Cardiac muscle cell (in vitro differentiated cells and primary cell): ENCODE measurements at regions not wholly inside any gene's neighbourhood (a gene's known extent, or its start where the extent isn't known, plus 50 kb on each side); places are given as distances from the start of the nearest gene placed in this dataset.

Source experiments
- DNase-seq, 2 donors: peaks; one replicate each; pipeline versions ENCODE4 v3.0.0 to v3.0.0-alpha.2; 2010 to 2017; ENCODE audit warnings: low read depth in 1 of 2, low spot score in 1 of 2
- H3K27ac ChIP-seq: fragments of 200-600 bp; sonication (generic); 2 replicates; pipeline ENCODE4 v1.5.1; 2016
- H3K27me3 ChIP-seq: fragments of 200-600 bp; sonication (generic); 2 replicates; pipeline ENCODE4 v1.6.0; 2016; ENCODE audit warnings: control low read depth
- H3K36me3 ChIP-seq: fragments of 200-600 bp; sonication (generic); 2 replicates; pipeline ENCODE4 v1.5.1; 2016; ENCODE audit warnings: control low read depth
- H3K4me1 ChIP-seq: fragments of 200-600 bp; sonication (generic); 2 replicates; pipeline ENCODE4 v1.8.1; 2017; ENCODE audit warnings: low read depth, mild to moderate bottlenecking, mixed run types
- H3K4me3 ChIP-seq: fragments of 200-600 bp; sonication (generic); 2 replicates; pipeline ENCODE4 v1.5.1; 2016; ENCODE audit warnings: mild to moderate bottlenecking
- H3K9me3 ChIP-seq: fragments of 200-600 bp; sonication (generic); 2 replicates; pipeline ENCODE4 v1.5.1; 2017; ENCODE audit warnings: low read depth, mild to moderate bottlenecking, control low read depth
- CTCF ChIP-seq: IDR thresholded peaks from 2 replicates; pipeline ENCODE4 v1.5.1; 2012; ENCODE audit warnings: low read depth, mild to moderate bottlenecking, low read length

GRCh38 chr2:6730649-6731532 is 134.8 kb downstream of the CMPK2 start:
- TF ChIP-seq CTCF: no peak
- Histone ChIP-seq H3K4me1 (no peaks in the 10 kb centered on the region), H3K27ac (no peak overlapping the region), H3K9me3 (no peaks in the 10 kb centered on the region), H3K4me3 (no peak overlapping the region), H3K27me3 (no peaks in the 10 kb centered on the region), H3K36me3 (no peaks in the 10 kb centered on the region)
- no peak for DNase-seq

GRCh38 chr2:6739547-6739946 is 126.2 kb downstream of the CMPK2 start:
- no peaks in the 10 kb centered on the region for H3K4me1 ChIP-seq
- no peak for DNase-seq
- H3K9me3 ChIP-seq: no peaks in the 10 kb centered on the region
- no peak for TF ChIP-seq CTCF
- H3K27ac ChIP-seq: no peak overlapping the region
- H3K4me3 ChIP-seq: no peak overlapping the region
- no peaks in the 10 kb centered on the region for H3K27me3 ChIP-seq
- no peaks in the 10 kb centered on the region for H3K36me3 ChIP-seq

- TF ChIP-seq CTCF: no peak
- Histone ChIP-seq H3K27me3 (no peaks in the 10 kb centered on the region), H3K36me3 (no peaks in the 10 kb centered on the region), H3K9me3 (no peaks in the 10 kb centered on the region), H3K27ac (no peak overlapping the region), H3K4me3 (no peak overlapping the region), H3K4me1 (no peaks in the 10 kb centered on the region)
- DNase-seq: no peak
Measured at GRCh38 chr2:6741229-6741628, 124.5 kb downstream of the CMPK2 start.

- peaks cover 8% of the 10 kb centered on the region for H3K4me1 ChIP-seq
- H3K4me3 ChIP-seq: no peak overlapping the region
- no peaks in the 10 kb centered on the region for H3K27me3 ChIP-seq
- H3K27ac ChIP-seq: no peak overlapping the region
- no peaks in the 10 kb centered on the region for H3K36me3 ChIP-seq
- TF ChIP-seq CTCF: no peak
- no peak for DNase-seq
- no peaks in the 10 kb centered on the region for H3K9me3 ChIP-seq
Measured at GRCh38 chr2:6744038-6744437, 121.7 kb downstream of the CMPK2 start.

- no peak for DNase-seq
- Histone ChIP-seq H3K27ac (no peak overlapping the region), H3K36me3 (no peaks in the 10 kb centered on the region), H3K27me3 (no peaks in the 10 kb centered on the region), H3K4me1 (peaks cover 11% of the 10 kb centered on the region), H3K4me3 (no peak overlapping the region), H3K9me3 (no peaks in the 10 kb centered on the region)
- no peak for TF ChIP-seq CTCF
Measured at GRCh38 chr2:6747433-6747832, 118.3 kb downstream of the CMPK2 start.
